ENCODE measurements at regions not wholly inside any gene's neighbourhood (a gene's known extent, or its start where the extent isn't known, plus 50 kb on each side); places are given as distances from the start of the nearest gene placed in this dataset.

- no peak for DNase-seq (ENCODE audit: low read depth in 2 of 2)
Measured at GRCh38 chr14:100399052-100399849, 76.1 kb downstream of the SLC25A47 start.

DNA sequence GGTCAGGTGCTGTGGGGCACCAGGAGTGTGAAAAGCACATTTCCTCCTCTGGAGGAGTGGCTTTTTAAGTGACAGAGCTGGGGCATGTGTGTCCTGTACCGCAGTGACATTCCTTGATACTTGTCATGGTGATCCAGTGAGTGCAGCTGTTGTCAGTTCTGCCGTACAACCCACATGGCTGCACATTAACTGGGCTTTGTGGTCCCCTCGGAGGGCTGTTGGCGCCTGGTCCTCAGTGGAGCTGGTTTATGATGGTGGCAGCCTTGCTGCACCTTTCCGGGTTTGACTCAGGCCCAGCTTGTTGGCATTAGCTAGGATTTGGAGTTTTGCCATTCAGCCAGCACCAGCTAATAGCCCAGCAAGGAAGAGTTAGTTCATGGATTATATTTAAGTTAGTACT lies 77.0 kb downstream of the SLC25A47 start:
- no peak for DNase-seq (ENCODE audit: low read depth in 2 of 2)

DNA sequence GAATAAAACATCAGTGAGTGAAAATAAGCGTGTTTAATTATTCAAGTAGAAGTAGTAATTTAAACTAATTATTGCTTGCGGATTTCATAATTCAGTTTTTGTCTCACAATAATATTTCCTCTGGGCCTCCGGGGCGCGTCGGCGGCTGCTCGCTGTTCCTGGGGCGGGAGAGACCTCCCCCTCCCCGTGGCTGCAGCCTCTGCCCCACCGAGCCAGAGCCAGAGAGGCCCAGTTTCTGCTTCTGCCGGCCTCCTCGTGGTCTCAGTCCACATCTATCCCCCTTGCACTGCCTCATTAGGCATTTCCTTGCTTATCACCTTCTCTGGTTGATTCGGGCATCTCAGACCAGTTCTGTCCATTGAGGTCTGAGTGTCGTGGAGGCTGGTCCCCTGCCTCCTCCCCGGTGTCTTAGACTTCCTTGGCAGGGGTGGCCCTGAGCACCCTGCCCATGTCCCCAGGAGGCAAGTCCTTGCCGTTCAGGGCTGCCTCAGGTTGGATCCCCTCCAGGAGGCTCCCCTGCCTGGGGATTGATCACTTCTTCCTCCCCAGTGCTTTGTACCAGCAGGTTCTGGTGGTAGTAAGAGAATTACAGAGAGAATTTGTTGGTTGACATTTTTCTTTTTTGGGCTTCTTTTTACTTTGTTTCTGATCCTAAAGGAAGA lies 78.0 kb downstream of the SLC25A47 start:
- no peak for DNase-seq (ENCODE audit: low read depth in 2 of 2)

DNA sequence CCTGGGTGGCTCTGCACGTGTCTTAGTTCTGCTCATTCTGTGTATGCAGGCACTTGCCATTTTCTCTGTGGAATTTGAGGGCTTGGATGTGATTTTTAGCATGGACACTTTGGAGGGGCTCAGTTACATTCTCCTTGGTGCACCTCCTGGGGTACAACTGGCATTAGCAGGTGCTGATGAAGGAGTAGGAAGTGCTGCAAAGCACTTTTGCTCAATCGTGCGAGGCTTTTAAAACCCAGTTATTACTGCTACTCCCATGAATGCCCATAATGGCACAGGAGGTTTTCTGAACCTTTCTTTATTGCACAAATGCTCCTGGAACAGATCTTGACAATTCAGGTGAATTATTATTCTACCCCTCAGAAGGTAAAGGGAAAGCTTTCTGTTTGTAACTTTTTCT lies 78.7 kb downstream of the SLC25A47 start:
- no peak for DNase-seq (ENCODE audit: low read depth in 2 of 2)

DNA sequence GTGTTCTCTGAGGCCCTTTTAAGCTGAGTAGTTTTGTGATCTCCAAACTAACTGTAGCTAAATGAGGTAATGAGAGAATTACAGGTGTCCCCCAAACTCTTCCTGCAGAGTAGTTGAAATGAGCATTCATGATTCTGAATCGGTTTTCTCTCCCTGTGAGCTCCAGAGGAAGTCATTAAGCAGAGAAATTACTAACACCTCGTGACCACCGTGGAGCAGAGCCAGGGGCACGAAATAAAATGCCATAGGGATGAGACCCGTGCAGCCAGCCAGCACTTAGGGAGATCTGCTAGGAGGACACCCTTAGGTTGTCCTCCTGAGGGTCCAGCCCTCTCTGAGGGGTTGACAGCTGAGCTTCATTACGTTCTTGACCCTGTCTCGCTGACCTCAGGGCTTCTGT lies 79.5 kb downstream of the SLC25A47 start:
- no peak for DNase-seq (ENCODE audit: low read depth in 2 of 2)

- DNase-seq (ENCODE audit: low read depth in 2 of 2) = no peak
Measured at GRCh38 chr14:100403105-100403504, 80.0 kb downstream of the SLC25A47 start.

GRCh38 chr14:100403802-100404365 lies 80.7 kb downstream of the SLC25A47 start:
- no peak for DNase-seq (ENCODE audit: low read depth in 2 of 2)

DNA sequence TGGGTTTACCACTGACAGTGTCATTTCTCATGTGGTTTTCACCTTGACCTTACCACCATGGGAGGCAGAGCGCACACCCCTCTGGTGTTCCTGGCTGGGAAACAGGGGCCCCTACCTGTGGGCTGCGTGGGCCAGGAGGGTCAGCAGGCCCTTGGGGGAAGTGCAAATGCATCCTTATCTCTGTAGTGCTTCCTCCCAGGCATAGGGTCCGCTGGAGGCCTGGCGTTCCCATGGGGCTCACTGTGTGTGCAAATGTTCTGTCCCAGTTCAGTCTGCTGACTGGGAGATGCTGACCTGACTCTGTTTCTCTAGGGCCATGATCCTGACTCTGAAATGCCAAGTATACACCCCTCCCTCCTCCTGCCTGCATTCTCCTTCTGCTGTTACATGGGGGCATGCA lies 81.3 kb downstream of the SLC25A47 start:
- no peak for DNase-seq (ENCODE audit: low read depth in 2 of 2)

- DNase-seq (ENCODE audit: low read depth in 2 of 2) = no peak
Measured at GRCh38 chr14:100405760-100406455, 82.8 kb downstream of the SLC25A47 start.

- DNase-seq (ENCODE audit: low read depth in 2 of 2) = no peak
Measured at GRCh38 chr14:100406505-100407131, 83.5 kb downstream of the SLC25A47 start.

DNA sequence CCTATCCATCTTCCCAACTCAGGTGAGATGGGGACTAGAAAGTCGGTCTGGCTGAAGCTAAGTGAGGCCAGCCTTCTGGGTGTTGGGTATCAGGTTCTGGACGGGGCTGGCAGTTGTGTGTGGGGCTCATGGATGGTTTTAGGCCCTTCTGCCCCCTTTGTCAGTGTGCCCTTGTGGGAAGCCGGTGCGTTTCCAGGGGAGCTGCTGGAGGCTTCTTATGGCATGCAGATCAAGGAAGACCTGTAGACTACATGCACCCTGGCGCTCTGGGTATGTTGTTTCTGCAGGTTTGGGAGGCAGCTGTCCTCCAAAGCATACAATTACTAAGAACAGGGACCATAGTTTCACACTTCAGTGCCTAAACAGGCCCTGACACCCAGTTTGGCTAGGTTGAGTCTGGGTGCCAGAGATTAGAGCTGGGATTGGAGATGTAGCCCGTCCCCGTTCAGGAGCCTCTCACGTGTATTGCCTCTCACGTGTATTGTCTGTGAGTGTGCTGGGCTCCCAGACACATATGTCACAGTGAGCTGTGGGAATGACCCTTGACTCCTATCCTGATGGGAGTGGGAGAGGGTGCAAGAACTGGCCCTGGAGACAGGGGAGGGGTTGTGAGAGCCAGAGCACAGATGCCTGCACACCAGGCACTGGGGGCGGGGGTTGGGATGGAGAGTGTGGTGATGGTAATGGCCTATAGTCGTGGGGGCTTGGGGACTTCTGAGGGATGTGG lies 84.4 kb downstream of the SLC25A47 start:
- DNase-seq (ENCODE audit: low read depth in 2 of 2) = no peak

DNA sequence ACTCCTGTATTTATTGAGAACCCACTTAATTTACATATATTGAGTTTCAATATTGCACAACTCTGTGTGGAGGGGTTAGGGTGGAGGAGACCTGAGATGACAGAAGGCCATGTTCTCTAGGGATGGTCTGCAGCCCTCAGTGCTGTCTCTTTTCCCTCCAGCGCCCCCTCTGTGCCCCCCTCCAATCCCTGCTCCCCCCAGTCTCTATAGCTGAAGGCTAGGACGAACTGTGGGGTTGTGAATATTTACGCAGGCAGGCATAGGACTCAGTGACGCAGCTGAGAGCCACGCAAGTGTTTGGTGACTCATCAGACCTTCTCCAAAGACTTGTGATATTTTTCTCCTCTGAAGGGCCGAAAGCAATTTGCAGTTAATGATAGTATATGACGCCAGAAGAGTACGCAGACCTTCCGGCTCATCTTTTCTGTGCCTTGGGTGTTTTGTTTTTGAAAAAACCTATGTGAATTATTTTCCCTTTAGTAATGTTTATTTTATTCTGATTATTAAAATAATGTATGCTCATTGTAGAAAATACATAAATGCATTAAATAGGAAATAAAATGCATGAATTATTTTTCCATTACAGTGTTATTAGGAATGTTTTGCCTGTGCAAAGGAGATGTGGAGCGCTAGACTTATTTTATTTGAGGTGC lies 85.3 kb downstream of the SLC25A47 start:
- DNase-seq (ENCODE audit: low read depth in 2 of 2) = peak in 1 of 2 experiments; percentile 7

GRCh38 chr14:100409003-100409360 lies 85.8 kb downstream of the SLC25A47 start:
- no peak for DNase-seq (ENCODE audit: low read depth in 2 of 2)

DNA sequence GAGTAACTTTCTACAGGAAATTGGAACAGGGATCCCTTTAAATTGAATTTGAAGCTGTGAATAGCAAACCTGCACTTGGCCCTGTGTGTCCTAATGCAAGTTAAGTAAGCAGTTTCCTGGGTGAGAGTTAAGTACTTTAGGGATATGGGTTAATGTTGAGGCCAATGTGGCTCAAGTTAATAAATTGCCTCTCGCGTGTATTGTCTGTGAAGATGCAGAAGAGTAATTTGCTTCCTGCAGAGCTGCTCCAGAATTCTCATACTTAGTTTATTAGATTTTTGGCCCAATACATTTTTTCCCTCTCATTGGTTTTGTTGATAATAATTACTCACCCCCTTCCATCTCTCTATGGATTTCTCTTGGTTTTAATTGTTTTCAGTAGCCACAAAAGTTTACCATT lies 86.5 kb downstream of the SLC25A47 start:
- no peak for DNase-seq (ENCODE audit: low read depth in 2 of 2)

DNA sequence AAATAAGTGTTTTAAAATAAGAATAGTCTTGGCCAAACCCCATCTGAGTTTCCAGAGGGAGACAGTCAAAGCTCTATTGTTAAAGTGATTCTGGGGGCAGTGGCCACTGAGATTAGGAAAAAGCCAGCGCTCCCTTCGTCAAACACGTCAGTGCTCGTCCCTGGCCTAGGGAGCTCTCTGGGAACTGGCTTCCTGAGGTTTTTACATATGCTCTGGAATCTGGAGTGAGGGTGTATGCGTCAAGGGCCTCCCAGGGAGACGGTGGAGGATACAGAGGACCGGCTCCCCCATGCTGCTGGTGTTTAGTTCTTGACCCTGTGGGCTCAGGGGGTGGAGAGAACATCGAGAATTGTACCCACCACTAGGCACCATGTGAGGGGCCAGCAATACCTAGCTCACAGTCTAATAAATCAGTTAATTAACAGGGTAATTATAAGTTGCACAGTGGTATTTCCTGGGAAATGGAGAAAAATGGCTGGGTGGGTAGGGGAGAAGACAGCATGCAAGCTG lies 87.0 kb downstream of the SLC25A47 start:
- peak in 1 of 2 experiments; percentile 33 for DNase-seq (ENCODE audit: low read depth in 2 of 2)

GRCh38 chr14:100413699-100414098 lies 90.6 kb downstream of the SLC25A47 start:
- DNase-seq (ENCODE audit: low read depth in 2 of 2) = no peak

DNA sequence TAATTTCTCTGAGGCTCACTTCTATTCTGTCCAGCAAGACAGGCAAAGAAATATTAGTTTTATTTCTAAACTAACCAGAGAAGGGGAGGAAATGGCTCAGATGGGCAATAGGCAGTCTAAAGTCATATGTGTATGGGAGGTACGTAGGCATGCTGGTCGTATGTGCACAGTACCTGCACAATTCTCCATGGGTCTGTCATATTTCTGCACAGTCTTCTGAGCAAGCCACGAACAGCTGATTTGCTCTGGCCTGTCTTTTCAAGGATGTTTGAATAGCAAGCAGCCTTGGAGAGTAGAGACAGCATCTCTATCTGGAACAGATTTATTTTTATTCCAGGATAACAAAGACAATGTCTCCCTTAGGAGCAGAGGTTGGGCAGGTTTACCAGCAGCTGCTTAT lies 92.1 kb downstream of the SLC25A47 start:
- DNase-seq (ENCODE audit: low read depth in 2 of 2) = no peak

GRCh38 chr14:100416081-100416680 lies 93.0 kb downstream of the SLC25A47 start:
- DNase-seq (ENCODE audit: low read depth in 2 of 2) = no peak

GRCh38 chr14:100416921-100417860 lies 94.1 kb downstream of the SLC25A47 start:
- peak; percentile 57 to 63 for DNase-seq (ENCODE audit: low read depth in 2 of 2)

Data from fibroblast of skin of left biceps (primary cell).